SK-MEL-5 (cell line): ENCODE measurements at regions not wholly inside any gene's neighbourhood (a gene's known extent, or its start where the extent isn't known, plus 50 kb on each side); places are given as distances from the start of the nearest gene placed in this dataset.

Experiments
- DNase-seq: peaks from one replicate; pipeline ENCODE4 v3.0.0-alpha.2; 2016; ENCODE audit warnings: low read depth, low spot score
- in situ Hi-C: cut with HindIII; loops from 2 replicates; pipeline ENCODE4 v1.10.0; 2016; ENCODE audit warnings: low sequenced_read_pairs, high pct_unique_total_duplicates, low pct_unique_long_range_greater_than_20kb

DNA sequence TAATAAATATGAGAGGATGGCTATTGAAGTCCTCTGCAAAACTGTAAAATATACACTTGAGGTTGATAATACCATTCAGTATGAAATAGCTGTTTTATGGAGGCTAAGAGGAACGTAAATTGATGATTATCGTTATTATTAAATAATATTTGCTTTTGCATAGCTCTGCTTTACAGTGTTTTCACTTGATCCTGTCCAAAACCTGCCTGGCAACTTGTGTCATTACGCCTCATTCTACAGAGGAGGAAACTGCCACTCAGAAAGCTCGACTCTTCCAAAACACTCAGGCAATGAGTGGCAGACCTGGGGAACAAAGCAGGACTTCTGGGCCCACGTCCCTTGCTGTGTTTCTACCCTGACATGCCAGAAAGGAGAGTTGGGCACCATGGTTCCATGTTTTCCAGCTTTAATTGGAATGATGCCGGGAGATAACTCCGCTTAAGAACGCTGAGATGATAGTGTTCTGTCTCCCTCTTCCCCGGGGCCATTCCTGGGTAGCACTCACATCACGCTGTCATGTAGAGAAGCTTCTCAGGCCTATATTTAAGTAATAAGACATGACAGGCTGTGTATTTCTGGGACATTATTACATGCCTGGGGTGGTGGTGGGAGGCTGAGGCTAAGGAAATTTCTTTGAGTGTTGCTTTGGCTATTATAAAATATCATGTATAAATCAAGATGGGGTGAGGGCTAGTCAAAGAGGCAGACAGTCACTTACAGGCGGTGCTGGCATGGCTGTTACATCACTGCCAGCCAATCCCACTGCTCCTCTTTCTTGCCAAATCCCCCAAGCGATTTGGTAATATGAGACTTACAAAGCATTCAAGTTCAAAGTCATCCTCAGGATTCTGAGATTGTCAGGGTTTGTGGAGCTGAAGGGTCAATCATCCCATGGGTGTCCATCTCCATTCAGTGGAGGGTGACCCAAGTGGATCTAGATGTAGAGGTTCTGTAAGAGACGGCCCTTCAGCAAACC, 501.7 kb downstream of the INSC start:
- in situ Hi-C loops, result no loop called here
- DNase-seq, result no peak

GRCh38 chr11:15617126-15617525, 502.4 kb downstream of the INSC start:
- in situ Hi-C loops, result no loop called here
- no peak for DNase-seq

- in situ Hi-C loops, result no loop called here
- DNase-seq, result no peak
Measured at GRCh38 chr11:15618583-15619032, 503.9 kb downstream of the INSC start.

DNA sequence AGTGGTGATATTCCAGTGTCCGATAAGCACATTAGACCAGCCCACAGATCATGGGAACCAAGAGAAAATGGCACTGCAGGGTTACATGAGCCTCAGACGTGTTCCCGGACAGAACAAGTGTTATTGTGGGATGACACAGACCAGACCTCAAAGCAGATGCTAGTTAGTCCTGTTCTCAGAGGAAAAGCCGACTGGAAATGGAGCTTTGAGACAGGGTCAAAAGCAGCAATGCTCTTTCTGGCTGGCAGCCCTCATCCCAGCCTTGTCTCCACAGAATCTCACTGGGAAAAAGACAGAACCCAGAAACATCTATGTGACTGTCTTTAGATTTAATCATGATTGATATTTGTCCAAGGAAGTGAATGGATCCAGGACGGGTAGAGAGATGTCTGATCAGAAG, 506.8 kb downstream of the INSC start:
- in situ Hi-C loops, result no loop called here
- no peak for DNase-seq

GRCh38 chr11:15622231-15622890, 507.6 kb downstream of the INSC start:
- no peak for DNase-seq
- in situ Hi-C loops, result no loop called here

GRCh38 chr11:15624701-15625100, 510.0 kb downstream of the INSC start:
- in situ Hi-C loops, result no loop called here
- DNase-seq, result no peak

DNA sequence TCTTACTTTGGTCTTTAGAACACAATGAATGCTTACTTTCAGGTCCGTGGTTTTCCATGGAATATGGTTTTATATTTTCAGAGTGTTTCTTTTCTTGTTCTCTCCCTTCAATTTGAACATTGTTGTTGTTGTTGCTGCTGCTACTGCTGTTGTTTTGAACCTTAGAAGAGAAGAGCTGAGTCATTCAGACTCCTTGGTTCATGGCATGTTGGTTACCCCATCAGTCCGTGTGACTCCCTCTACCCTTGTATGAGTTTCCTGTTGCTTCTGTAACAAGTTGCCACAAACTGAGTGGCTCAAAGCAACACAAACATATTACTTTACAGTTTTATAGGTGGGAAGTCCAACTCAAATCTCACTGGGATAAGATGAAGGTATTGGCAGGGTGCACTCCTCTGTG, 511.0 kb downstream of the INSC start:
- DNase-seq, result peak; percentile 4

GRCh38 chr11:15627560-15627959, 512.8 kb downstream of the INSC start:
- no peak for DNase-seq
- in situ Hi-C loops, result no loop called here

More for the DNA sequence above, 511.0 kb downstream of the INSC start:
- in situ Hi-C loops, result no loop called here

DNA sequence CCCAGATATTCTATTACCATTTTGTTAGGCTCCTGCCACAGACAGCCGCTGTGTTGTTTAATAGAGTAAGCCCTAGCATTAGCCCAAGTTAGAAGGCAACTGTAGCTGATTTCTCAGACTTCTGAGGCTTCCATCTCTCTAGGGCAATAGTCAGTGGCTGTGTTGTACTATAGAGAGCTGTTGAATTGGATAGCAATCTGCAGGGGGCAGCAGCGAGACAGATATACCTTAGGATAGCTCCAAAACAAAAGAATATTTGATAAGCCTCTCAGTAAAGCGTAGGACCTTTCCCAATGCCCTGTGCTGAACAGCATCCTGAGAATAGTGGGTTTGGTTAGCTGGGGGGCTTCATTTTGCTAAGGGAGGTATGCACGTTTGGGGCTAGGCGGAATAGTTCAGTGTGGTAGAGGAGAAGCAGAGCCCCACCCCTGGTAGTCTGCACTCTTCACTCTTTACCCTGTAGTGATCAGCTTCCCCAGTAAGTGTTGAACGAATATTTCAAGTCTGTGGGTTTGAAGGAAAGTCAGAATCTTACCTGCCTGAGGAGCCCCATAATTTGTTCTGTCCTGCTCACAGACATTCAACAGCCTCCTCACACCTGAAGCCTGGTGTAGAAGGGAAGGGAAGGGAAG, 515.1 kb downstream of the INSC start:
- DNase-seq, result peak; percentile 85
- in situ Hi-C loops, result no loop called here

DNA sequence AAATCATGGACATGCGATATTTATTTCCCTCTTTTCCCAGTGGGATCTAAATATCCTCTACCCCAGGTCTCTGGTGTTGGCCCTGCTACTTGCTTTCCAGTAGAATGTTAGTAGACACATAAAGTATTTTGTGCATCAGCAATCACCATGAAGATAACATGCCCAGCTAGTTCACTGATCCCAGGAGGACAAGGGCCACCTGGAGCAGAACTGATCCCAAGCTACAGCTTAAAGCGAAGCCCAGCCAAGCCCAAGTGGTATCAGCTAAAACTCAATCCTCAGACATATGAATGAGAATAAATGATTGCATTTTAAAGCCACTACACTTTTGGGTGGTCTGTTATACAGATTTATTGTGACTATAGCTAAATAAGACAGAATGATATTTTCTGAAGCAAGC, 516.2 kb downstream of the INSC start:
- DNase-seq, result no peak
- in situ Hi-C loops, result no loop called here

GRCh38 chr11:15635521-15635920, 520.8 kb downstream of the INSC start:
- no peak for DNase-seq
- in situ Hi-C loops, result no loop called here

GRCh38 chr11:15636521-15637089, 521.9 kb downstream of the INSC start:
- no peak for DNase-seq
- in situ Hi-C loops, result no loop called here

- in situ Hi-C loops, result no loop called here
- DNase-seq, result no peak
Measured at GRCh38 chr11:15638386-15638787, 523.7 kb downstream of the INSC start.

GRCh38 chr11:15640318-15640717, 525.6 kb downstream of the INSC start:
- no peak for DNase-seq
- in situ Hi-C loops, result no loop called here

DNA sequence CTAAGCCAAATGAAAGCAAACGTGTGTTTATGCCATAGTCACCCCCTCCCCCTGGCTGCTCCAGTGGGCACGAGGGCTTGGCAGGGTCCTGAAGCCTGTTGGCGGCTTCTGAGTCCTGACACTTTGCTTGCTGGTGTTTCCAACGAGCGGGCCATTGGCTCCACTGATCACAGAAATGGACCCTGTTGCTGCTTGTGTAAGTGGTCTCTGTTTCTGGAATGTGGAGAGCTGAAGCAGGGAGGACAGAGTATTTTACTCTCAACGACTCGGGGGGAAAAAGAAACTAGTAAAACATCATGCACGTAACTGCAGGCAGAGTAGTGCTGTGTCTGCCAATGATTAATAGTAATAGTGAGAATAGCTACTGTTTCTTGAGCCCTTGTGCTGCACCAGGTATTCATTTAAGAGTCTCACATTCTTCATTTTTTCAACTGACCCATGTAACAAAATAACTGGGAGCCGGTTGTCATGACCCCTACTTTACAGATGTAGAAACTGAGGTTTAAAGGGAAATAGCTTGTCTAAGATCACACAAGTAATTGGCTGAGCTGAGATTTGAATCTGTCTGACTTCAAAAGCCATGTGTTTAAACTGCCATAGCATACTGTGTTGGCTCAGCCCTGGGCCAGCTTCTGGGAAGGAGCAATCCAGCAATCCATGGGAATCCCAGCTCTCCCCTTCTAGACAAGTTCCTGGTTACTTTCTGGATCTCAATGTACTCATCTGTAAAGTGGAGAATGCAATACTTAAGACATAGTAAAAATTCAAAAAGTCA, 526.7 kb downstream of the INSC start:
- no peak for DNase-seq
- in situ Hi-C loops, result no loop called here

DNA sequence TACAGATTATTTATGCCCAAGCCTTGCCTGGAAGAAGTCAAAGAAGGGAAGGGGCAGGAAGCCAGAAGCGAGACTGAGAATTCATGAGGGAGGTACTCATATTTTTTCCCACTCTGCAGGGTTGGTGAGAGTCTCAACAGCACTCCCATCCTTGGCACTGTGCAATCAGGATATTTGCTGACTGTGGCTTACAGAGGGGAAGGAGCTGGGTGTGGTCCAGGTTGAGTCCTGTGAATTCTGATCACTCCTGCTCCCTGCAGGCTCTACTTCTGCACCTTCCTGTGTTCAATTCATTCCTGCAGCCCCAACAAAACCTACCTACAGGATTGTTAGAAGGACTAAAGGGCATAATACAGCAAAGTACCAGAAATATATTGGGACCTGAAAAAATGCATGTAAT, 530.5 kb downstream of the INSC start:
- in situ Hi-C loops, result no loop called here

DNA sequence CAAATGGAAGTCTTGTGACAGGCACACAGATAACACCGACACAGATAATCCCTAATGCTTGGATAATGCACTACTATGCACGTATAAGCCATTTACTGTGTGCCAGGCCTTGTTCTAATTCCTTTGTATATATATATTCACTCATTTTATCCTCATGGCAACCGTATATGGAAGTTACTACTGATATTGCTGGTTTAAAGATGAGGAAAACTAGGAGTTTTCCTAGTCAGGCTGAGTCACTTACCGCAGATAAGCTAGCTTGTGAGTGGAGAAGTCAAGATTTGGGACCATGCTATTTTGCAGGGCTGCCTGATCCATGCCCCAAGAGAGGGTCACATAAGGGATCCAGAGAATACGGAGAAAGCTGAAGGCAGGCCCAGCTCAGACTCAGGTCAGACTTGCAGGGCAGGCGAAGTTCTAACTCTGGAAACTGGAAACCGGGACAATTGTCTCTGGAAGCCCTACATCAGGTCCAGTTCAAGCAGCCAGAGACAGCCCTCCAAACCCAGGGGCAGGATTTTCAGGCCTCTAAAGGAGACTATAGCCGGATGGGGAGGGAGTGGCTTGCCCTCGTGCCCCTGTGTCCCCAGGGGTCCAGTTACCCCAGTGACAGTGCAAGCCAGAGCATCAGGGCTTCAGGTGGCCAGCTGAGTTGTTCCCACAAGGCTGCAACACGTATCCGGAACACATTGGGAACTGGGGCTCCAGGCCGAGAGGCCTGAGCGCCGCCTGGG, 534.8 kb downstream of the INSC start:
- in situ Hi-C loops, result no loop called here
- no peak for DNase-seq

More for the DNA sequence above, 530.5 kb downstream of the INSC start:
- no peak for DNase-seq
